Endothelial cell of umbilical vein (primary cell): ENCODE measurements at regions not wholly inside any gene's neighbourhood (a gene's known extent, or its start where the extent isn't known, plus 50 kb on each side); places are given as distances from the start of the nearest gene placed in this dataset.

Source experiments
- BruUV-seq: library from RNA; stranded (reverse); fragments of 400-500 nt; replicated peaks from 2 replicates; lab custom pipeline; 2021; lab: Mats Ljungman, UMichigan
- CTCF ChIA-PET: fragments of 300-600, 350-600 bp; sonication (Branson Sonifier 250); formaldehyde crosslinking; loops from one replicate; lab custom pipeline; 2021; ENCODE audit warnings: antibody characterized with exemption, inconsistent platforms; lab: Charles Lee
- POLR2A ChIA-PET: fragments of 300-600, 350-600 bp; sonication (Branson Sonifier 250); formaldehyde crosslinking; loops from one replicate; lab custom pipeline; 2021; ENCODE audit warnings: antibody characterized with exemption, inconsistent platforms; lab: Charles Lee
- DNase-seq: peaks from one replicate; pipeline ENCODE4 v3.0.0-alpha.2; 2011; ENCODE audit warnings: low read depth, low spot score
- FAIRE-seq: peaks from 2 replicates; lab custom pipeline; 2011; peaks lifted over from hg19 to GRCh38; lab: Jason Lieb, UNC
- H2AFZ ChIP-seq: 2 replicates; pipeline ENCODE4 v1.6.0; 2012; ENCODE audit warnings: low read depth, low read length, control low read depth, inconsistent platforms
- H3K27ac ChIP-seq: 2 replicates; pipeline ENCODE4 v1.5.1; 2011; ENCODE audit warnings: low read depth, mild to moderate bottlenecking, control low read depth, low read length, moderate library complexity; ENCODE audit not compliant: insufficient read depth
- H3K27me3 ChIP-seq, 2 experiments: 2 replicates each; pipeline versions ENCODE4 v1.6.0 to v1.6.1; 2011; ENCODE audit warnings: low read length in 2 of 2, mixed read lengths in 1 of 2; ENCODE audit not compliant: control insufficient read depth in 2 of 2, insufficient read depth in 2 of 2
- H3K36me3 ChIP-seq, 2 experiments: 2 replicates in 1 of 2; 3 replicates in 1 of 2; pipeline ENCODE4 v1.5.1; 2011; ENCODE audit warnings: low read length in 2 of 2, mild to moderate bottlenecking in 1 of 2, moderate library complexity in 1 of 2; ENCODE audit not compliant: control insufficient read depth in 2 of 2, insufficient read depth in 2 of 2; ENCODE audit errors: extremely low read depth in 1 of 2
- H3K4me1 ChIP-seq: 3 replicates; pipeline ENCODE4 v1.5.1; 2011; ENCODE audit warnings: mild to moderate bottlenecking, low read length; ENCODE audit not compliant: control insufficient read depth, insufficient read depth; ENCODE audit errors: extremely low read depth
- H3K4me2 ChIP-seq: 2 replicates; pipeline ENCODE4 v1.6.1; 2011; ENCODE audit warnings: low read length, control low read depth, mixed read lengths; ENCODE audit not compliant: insufficient read depth
- H3K4me3 ChIP-seq, 3 experiments: fragments of 200-600 bp in 1 of 3; sonication (generic), shearing (Covaris generic) in 1 of 3; replicated peaks in 1 of 3; 2 replicates each; pipeline ENCODE4 v1.5.1; 2011 to 2016; ENCODE audit warnings: control low read depth in 3 of 3, low read length in 3 of 3, mild to moderate bottlenecking in 2 of 3, inconsistent platforms in 1 of 3, low read depth in 1 of 3, moderate library complexity in 1 of 3; ENCODE audit not compliant: insufficient read depth in 1 of 3
- H3K79me2 ChIP-seq: 2 replicates; pipeline ENCODE4 v1.6.0; 2012; ENCODE audit warnings: low read length, inconsistent platforms; ENCODE audit not compliant: control insufficient read depth, insufficient read depth
- H3K9ac ChIP-seq: replicated peaks from 2 replicates; pipeline ENCODE3; 2011; ENCODE audit warnings: low read length, control low read depth; ENCODE audit not compliant: insufficient read depth; ENCODE audit errors: extremely low read depth
- H3K9me1 ChIP-seq: replicated peaks from 3 replicates; pipeline ENCODE4 v1.6.0; 2011; ENCODE audit warnings: mild to moderate bottlenecking, low read length; ENCODE audit not compliant: control insufficient read depth, insufficient read depth; ENCODE audit errors: extremely low read depth
- H3K9me3 ChIP-seq: replicated peaks from 2 replicates; pipeline ENCODE4 v1.5.1; 2012; ENCODE audit warnings: low read length, inconsistent platforms; ENCODE audit not compliant: control insufficient read depth, insufficient read depth
- H4K20me1 ChIP-seq: replicated peaks from 2 replicates; pipeline ENCODE3; 2011; ENCODE audit warnings: mild to moderate bottlenecking, low read length; ENCODE audit not compliant: control insufficient read depth, insufficient read depth; ENCODE audit errors: extremely low read depth
- CTCF ChIP-seq, 2 donors: IDR thresholded peaks; 1 replicate in 1 of 2; 2 replicates in 1 of 2; pipeline ENCODE4 v1.5.1; 2011; ENCODE audit warnings: low read length in 2 of 2, mild to moderate bottlenecking in 2 of 2, moderate library complexity in 2 of 2, control low read depth in 1 of 2, inconsistent platforms in 1 of 2, low read depth in 1 of 2; ENCODE audit not compliant: insufficient read depth in 1 of 2; ENCODE audit errors: extremely low read depth in 1 of 2
- EZH2 ChIP-seq: IDR thresholded peaks from 2 replicates; pipeline ENCODE4 v1.6.1; 2012; ENCODE audit warnings: borderline replicate concordance, low read depth, mild to moderate bottlenecking, moderate library complexity, low read length, inconsistent platforms; ENCODE audit not compliant: severe bottlenecking
- FOS ChIP-seq: IDR thresholded peaks from 2 replicates; pipeline ENCODE4 v1.6.1; 2011; ENCODE audit warnings: mild to moderate bottlenecking, low read length, moderate library complexity, borderline replicate concordance; ENCODE audit not compliant: insufficient read depth
- GATA2 ChIP-seq: IDR thresholded peaks from 2 replicates; pipeline ENCODE4 v1.7.0; 2011; ENCODE audit warnings: low read depth, mild to moderate bottlenecking, moderate library complexity, mixed read lengths, low read length; ENCODE audit not compliant: insufficient read length, insufficient read depth
- JUN ChIP-seq: IDR thresholded peaks from 2 replicates; pipeline ENCODE4 v1.6.1; 2011; ENCODE audit warnings: borderline replicate concordance, low read depth; ENCODE audit not compliant: insufficient read length, insufficient read depth
- MAX ChIP-seq: IDR thresholded peaks from 2 replicates; pipeline ENCODE4 v1.6.1; 2011; ENCODE audit not compliant: insufficient read depth, insufficient read length
- MYC ChIP-seq: IDR thresholded peaks from one replicate; pipeline ENCODE4 v1.6.1; 2011; ENCODE audit warnings: mild to moderate bottlenecking, low read depth, low read length
- POLR2A ChIP-seq: IDR thresholded peaks from 2 replicates; pipeline ENCODE4 v1.6.1; 2012; ENCODE audit warnings: low read depth, mild to moderate bottlenecking, control low read depth, low read length
- POLR2AphosphoS5 ChIP-seq: IDR thresholded peaks from 2 replicates; pipeline ENCODE4 v1.6.1; 2012; ENCODE audit warnings: low read depth, mild to moderate bottlenecking, control low read depth, low read length, moderate library complexity; ENCODE audit not compliant: insufficient read depth
- dilution Hi-C: fragments of 300-500 bp; cut with MboI; formaldehyde crosslinking; loops from one replicate; pipeline ENCODE4 v1.15.0; 2019; ENCODE audit warnings: low sequenced_read_pairs; ENCODE audit not compliant: extremely low pct_ligation_motif_present
- intact Hi-C: fragments of 100-400 bp; cut with micrococcal nuclease; formaldehyde crosslinking; loops from one replicate; pipeline ENCODE4 v1.10.0; 2022

- H2AFZ ChIP-seq, result no peak overlapping the region
- no peaks in the 10 kb centered on the region for H3K27me3 ChIP-seq
- DNase-seq, result no peak
- dilution Hi-C loops, result no loop called here
- peaks cover 13% of the 10 kb centered on the region for H3K4me1 ChIP-seq
- H4K20me1 ChIP-seq, result no peaks in the 10 kb centered on the region
- H3K9ac ChIP-seq, result no peak overlapping the region
- no peaks in the 10 kb centered on the region for H3K36me3 ChIP-seq
- no peaks in the 10 kb centered on the region for H3K9me1 ChIP-seq
- no peak overlapping the region for H3K27ac ChIP-seq
- BruUV-seq, result no TSS peak
- no peak overlapping the region for H3K4me2 ChIP-seq
- FAIRE-seq, result no peak
- TF ChIP-seq MYC (no peak), GATA2 (no peak), FOS (no peak), JUN (no peak), EZH2 (no peak), POLR2A (no peak), MAX (no peak), POLR2AphosphoS5 (no peak), CTCF (IDR thresholded peaks at IDR 0.05; ENCODE audit: extremely low read depth in 1 of 2, insufficient read depth in 1 of 2, low read depth in 1 of 2, low read length in 2 of 2) (no peak)
- no peak overlapping the region for H3K4me3 ChIP-seq
- ChIA-PET CTCF (interaction anchor here (0.6 to 8.3 kb wide), 8 partner anchors 8 to 95 kb away, joined by 3 to 60 read pairs (median 4); no protein-coding TSS in a partner anchor), POLR2A (no interaction called here)
- peaks cover 2% of the 10 kb centered on the region for H3K79me2 ChIP-seq
- intact Hi-C loops, result loop anchor here (1.0 kb wide), 1 partner anchor 49 kb away; no protein-coding TSS in a partner anchor
- H3K9me3 ChIP-seq, result no peaks in the 10 kb centered on the region
Observed at GRCh38 chr15:66838202-66838601, 136.2 kb downstream of the SMAD6 start.
